GM19467 (cell line): ENCODE measurements at regions not wholly inside any gene's neighbourhood (a gene's known extent, or its start where the extent isn't known, plus 50 kb on each side); places are given as distances from the start of the nearest gene placed in this dataset.

Source experiments
- ATAC-seq: cut with Tn5 transposase; IDR thresholded peaks from one replicate; pipeline ENCODE4 v1.9.1; 2021; ENCODE audit warnings: mild to moderate bottlenecking, moderate library complexity; ENCODE audit not compliant: unreplicated experiment

GRCh38 chr12:4137015-4137414 lies 136.5 kb upstream of the CCND2 start:
- no peak for ATAC-seq

DNA sequence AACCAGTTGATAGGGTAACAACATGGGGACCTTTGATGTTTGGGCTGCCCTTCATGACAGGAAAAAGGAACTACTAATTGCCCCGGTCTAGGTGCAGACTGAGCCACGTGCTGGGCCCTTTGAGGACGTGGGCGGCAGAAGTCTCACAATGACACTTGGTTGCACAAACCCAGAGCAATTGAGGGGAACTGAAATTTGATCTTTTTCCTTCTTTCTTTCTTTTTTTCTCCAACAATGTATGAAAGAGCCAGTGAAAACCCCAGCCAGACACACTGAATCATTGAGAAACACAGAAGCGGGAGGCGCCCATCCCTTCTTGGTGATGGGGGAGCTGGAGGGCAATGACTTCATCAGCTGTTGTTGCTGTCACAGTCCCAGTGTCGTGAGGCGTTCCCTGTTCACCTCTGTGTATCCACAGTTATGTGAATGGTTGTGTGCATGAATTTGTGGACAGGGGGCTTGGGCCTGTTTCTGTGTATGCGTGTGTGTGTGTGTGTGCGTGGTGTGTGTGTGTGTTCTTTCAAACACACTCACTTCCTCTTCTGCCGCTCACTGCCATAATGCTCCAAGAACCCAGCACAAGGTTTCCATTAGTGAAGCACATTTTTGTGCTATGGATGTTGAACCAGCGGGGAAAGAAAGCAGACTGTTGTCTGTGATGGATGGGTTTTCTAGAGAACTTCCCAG lies 137.5 kb upstream of the CCND2 start:
- ATAC-seq: peak; percentile 60

DNA sequence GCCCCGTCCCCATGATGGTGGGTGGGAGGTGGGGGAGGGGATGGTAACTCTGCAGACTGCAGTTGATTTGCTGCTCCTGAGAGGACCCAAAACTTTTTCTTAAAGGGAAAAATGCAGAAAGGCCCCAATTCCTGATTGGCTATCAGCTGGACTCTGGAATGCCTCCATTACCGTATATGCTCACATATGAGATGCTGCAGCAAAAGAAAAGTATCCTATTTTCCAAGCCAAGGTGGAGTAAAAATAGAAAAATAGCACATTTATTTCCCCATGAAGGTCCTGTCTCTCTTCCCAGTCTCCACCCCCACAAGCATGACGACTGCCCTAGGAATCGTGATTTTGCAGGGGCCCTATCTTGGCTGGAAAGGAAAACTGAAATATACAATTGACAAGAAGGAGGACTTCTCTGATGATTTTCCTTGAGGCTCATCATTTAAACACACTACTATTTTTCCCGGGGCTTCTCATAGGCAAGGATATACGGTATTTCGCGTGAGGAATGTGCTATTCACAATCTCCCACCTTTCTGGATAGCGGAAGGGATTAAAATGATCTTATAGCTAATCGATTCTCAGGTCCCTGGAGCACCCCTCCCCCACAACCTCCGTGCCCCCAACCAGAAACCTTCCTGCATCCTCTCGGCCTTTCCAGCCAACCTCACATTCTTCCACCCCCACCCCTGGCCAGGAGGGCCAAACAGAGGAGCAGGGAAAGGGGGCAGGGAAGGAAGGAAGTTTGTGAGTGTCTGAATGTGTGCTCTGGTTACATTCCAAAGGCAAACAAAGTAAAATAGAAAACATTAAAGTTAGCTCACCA lies 138.9 kb upstream of the CCND2 start:
- ATAC-seq: no peak

DNA sequence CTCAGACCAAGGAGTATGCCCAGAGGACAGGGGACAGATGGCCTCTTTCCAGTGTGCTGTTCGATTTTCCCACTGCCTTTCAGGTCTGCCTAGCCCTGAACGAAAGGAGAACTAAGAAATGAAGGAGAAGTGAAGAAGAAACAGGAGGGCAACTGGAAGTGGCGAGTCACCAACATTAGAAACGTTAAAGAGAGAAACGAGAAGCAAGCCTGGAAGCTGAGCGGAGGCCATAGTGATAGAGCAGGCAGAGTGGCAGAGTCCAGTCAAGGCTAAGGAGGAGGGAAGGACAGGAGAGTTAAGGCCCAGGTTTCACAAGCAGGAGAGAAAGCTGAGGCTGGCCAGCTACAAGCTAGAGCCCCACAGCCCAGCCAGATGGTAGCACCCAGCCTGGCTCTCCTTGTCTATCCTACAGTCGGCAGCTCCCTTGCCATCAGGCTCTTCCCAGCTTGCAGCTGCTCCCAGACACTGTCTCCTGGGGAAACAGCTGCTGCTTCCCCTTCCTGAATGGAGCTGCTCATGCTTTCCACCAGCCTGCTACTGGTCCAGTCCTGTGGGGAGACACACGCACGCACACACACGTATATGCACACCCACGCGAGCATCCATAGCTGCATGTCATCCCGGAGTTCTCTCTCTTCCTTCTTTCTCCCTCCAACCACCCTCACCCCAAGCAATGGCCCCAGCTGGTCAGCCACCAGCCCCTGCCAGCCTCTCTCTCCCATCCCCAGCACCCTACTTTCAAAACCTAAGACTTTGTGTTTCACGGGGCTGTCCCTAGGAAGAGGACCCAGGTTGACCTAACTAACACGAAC lies 139.7 kb upstream of the CCND2 start:
- ATAC-seq: no peak

DNA sequence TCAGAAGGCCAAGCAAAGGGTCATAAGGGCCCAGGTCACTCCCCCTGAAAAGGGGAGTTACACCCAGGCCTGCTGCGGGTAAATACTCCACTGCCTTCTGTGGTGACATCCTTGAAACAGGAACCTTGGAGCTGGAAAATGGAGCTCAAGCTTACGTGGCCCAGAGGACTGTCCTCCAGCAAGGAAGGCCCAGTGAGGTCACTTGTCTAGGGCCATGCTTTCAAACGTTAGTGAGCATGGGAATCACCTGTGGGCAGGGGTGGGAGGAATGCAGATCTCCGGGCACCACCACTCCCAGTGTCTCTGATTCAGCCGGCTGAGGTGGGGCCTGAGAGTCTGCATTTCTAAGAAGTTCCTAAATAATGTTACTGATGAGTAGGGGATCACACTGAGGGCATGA lies 140.5 kb upstream of the CCND2 start:
- no peak for ATAC-seq

DNA sequence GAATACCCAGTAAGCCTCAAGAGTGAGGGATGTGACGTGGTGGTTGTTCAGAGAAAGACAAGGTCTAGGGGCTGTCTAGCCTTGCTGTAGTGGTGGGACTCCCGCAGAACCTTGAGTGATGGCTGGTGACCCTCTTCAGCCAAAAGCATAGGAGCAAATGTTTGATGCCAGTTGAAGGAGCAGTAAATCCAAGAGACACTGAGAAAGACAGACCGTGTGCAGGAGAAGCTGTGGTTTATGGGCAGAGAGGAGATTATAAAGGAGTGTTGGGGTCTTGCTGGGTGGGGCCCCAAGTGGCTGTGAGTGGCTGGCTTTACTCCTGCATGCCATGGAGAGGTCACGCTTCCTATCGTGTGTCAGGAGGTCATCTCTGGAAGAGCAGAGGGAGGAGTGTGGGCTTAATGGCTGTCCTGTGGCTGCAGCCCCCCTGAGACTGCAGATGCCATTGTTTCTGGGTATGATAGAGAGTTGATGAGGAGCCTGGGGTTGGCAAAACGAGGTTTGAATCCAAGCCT lies 152.0 kb upstream of the CCND2 start:
- ATAC-seq: no peak

DNA sequence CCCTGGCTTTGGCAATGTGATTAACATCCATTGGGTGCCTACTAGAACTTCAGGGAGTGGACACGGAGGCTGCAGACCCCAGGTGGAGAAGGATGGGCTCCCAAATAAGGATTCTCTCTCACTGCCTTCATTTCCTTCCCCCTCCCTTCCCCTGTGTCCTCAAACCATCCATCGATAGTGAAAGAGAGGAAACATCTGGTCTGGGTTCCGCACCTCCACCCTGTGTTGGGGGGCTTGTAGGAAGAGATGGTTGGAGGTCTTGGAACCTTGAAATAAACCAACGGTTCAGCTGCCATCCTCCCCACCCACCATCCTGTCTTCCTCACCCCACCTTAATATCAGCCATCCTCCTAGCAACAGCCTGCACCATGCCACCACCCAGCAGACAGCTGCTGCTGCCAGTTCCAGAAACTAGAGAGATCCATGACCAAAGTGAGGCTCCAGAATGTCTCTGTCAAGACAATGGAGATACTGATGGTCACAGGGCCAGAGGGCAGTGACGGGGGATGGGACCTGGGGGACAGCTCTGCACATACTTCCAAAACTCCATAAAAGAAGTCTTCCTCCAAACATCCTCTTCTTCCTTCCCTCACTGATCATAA lies 153.1 kb upstream of the CCND2 start:
- no peak for ATAC-seq

- peak; percentile 69 for ATAC-seq
These were observed 154.3 kb upstream of the CCND2 start for GRCh38 chr12:4119157-4119761.

DNA sequence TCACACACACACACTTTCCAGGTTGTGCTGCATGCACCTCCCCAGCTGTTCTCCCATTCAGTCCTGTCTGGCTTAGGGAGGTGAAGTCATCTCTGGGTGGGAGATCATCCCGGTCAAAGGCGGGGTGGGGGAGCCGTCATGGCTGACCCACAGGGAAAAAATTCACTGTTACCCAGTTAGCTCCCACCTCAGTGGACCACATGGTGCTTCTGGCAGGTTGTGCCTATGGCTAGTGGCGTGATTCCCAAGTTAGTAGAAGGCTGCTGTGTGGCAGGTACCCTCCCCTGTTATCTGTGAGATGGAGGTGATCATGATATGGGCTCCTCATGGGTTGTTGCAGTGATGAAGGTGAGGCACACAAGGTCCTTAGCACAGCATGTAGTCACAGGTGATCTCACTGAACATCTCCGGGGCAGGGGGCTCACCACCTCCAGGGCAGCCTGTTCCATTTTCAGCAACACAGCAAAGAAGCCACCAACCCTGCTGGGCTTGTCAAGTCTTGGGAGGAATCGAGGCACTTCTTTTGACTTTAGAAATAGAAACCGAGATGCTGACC lies 154.9 kb upstream of the CCND2 start:
- no peak for ATAC-seq

DNA sequence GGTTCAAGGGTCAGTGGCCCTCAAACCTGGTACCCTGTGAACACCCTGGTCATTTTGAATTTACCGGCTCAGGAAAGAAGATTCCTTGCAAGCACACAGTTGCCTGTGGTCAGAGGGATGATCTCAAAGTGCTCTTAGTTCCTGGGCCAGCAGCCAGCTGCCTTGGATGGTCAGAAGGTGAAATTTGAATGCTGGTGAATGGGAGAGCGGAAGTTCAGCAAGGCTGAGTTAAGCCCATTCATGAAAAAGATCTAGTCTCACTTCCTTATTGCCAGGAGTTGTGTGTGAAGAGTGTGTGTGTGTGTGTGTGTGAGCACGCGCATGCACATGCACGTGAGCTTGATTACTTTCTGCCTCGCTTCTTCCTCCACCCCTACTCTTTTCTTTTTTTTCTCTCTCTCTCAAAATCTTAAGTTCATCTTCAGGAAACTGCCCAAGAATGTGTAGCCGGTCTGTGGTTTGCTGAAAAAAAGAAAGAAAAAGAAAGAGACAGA lies 155.5 kb upstream of the CCND2 start:
- peak; percentile 32 for ATAC-seq

- no peak for ATAC-seq
These were observed 156.1 kb upstream of the CCND2 start for GRCh38 chr12:4117386-4118016.

DNA sequence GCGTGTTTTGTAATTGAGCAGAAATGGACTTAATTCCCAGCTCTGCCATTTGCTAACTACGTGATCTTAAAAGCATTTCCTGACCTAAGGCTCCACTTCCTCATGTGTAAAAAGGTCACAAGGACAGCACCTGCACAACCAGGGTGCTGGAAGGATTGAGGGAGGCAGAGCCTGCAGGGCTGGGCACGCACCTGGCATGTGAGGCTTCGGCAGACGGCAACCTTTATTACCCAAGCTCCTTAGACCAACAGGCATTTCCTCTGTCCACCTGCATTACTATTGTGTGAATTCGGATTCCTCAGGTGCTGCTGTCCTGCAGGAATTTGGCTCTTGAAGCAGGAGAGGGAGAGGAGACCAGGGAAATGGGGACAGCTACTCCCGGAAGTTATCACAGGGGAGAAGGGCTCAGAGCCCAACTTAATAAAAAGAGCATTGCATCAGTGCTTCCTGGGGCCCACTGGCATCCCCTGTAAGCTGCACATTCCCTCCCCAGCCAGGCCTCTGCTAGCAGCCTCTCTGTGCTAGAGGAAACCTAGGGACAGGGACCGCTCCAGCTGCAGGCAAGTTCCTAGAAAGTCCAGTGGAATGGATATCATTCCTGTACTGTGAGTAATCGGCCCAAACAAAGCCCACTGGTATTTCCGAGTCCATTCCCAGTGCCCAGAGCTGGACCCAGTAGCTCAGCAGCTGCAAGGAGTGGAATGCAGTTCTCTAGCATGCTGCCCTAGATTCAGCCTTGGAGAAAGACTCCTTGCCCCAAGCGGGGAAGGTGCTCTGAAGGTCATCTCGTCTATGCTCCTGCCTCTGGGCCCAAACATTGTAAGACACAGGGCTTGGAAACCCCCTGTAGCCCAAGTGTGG lies 157.1 kb upstream of the CCND2 start:
- ATAC-seq: no peak

GRCh38 chr12:4115570-4115969 lies 158.0 kb upstream of the CCND2 start:
- no peak for ATAC-seq

- ATAC-seq: no peak
These were observed 158.6 kb upstream of the CCND2 start for GRCh38 chr12:4114986-4115385.

GRCh38 chr12:4112734-4113325 lies 160.7 kb upstream of the CCND2 start:
- ATAC-seq: no peak

DNA sequence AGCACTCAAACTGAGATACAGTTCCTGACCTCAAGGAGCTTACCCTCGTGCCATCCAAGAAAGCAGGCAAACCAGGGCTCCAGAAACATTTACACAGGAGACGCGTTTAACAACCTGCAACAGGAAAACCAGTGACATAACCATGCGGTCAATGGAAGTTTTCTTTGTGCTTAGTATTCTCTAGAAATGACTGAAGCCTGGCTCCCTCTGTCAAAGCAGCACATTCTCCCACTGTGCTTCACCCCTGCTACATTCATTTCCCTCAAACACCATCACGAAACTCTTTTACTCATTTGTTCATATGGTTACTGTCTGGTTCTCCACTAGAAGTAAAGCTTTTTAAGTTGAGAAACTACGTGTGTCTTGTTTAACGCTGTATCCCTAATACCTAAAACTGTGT lies 161.3 kb upstream of the CCND2 start:
- ATAC-seq: no peak

- ATAC-seq: no peak
These were observed 162.6 kb upstream of the CCND2 start for GRCh38 chr12:4111010-4111409.

DNA sequence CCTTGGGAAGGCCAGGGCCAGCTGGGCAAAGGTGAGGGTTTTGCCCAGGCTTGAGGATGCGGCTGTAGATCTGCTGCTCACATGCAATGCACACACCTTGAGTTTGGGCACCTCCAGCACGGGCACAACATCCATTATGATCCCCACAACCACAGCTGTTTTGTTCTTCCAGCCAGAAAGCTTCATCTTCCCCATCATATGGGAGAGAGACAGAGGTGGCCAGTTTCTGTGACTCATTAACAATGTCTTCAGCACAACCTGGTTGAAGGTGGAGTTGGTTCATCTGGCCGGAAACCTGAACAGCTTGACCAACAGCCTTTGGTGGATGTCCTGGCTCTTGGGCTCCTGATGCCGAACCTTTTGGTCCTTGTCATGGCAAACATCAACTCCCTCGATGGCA lies 163.7 kb upstream of the CCND2 start:
- no peak for ATAC-seq
